ENCODE measurements at regions not wholly inside any gene's neighbourhood (a gene's known extent, or its start where the extent isn't known, plus 50 kb on each side); places are given as distances from the start of the nearest gene placed in this dataset.

GRCh38 chr18:75122334-75122958 is 86.5 kb downstream of the PTGR3 start:
- H3K27ac ChIP-seq (ENCODE audit: low read depth in 2 of 2, low read length in 1 of 2): no peak overlapping the region
- no peak for TF ChIP-seq GABPA (IDR thresholded peaks at IDR 0.05; ENCODE audit: low read depth)
- TF ChIP-seq FOXM1 (IDR thresholded peaks at IDR 0.05; ENCODE audit: low read depth): no peak
- TF ChIP-seq USF2 (IDR thresholded peaks at IDR 0.05; ENCODE audit: borderline replicate concordance, low read depth, low read length): no peak
- no peak for TF ChIP-seq JUND (IDR thresholded peaks at IDR 0.05)
- no peak for TF ChIP-seq GATA2 (CRISPR knock-in tag; IDR thresholded peaks at IDR 0.05)
- TF ChIP-seq EZH2phosphoT487 (IDR thresholded peaks at IDR 0.05; ENCODE audit: borderline replicate concordance, low read depth): no peak
- TF ChIP-seq ELF1 (IDR thresholded peaks at IDR 0.05): no peak
- TF ChIP-seq MAX (IDR thresholded peaks at IDR 0.05; ENCODE audit: low read depth): no peak
- no peak for TF ChIP-seq YY1 (IDR thresholded peaks at IDR 0.05; ENCODE audit: low read depth)
- TF ChIP-seq TCF12 (IDR thresholded peaks at IDR 0.05): no peak
- no peak for TF ChIP-seq RCOR1 (IDR thresholded peaks at IDR 0.05; ENCODE audit: low read length)
- TF ChIP-seq FOXJ3 (CRISPR knock-in tag; IDR thresholded peaks at IDR 0.05): no peak
- no peak for TF ChIP-seq RXRA (IDR thresholded peaks at IDR 0.05; ENCODE audit: borderline replicate concordance, low read depth)
- no peak for TF ChIP-seq SMC3 (IDR thresholded peaks at IDR 0.05; ENCODE audit: low read depth, low read length)
- no peak for TF ChIP-seq FOSL2 (IDR thresholded peaks at IDR 0.05; ENCODE audit: borderline replicate concordance, low read depth)
- no peak for TF ChIP-seq SIN3A (IDR thresholded peaks at IDR 0.05; ENCODE audit: borderline replicate concordance, low read depth, low read length)
- TF ChIP-seq NFIC (IDR thresholded peaks at IDR 0.05; ENCODE audit: borderline replicate concordance): no peak
- TF ChIP-seq EP300 (IDR thresholded peaks at IDR 0.05; ENCODE audit: borderline replicate concordance in 1 of 2, low read depth in 1 of 2, low read length in 1 of 2): no peak
- no peak for TF ChIP-seq NRF1 (IDR thresholded peaks at IDR 0.05; ENCODE audit: low read depth, low read length)
- no peak for TF ChIP-seq RAD21 (IDR thresholded peaks at IDR 0.05; ENCODE audit: low read length)
- no peak overlapping the region for H2AFZ ChIP-seq (ENCODE audit: low read depth)
- H3K9me2 ChIP-seq: no peaks in the 10 kb centered on the region
- no peaks in the 10 kb centered on the region for H3K27me3 ChIP-seq (ENCODE audit: insufficient read depth)
- H3K79me2 ChIP-seq (ENCODE audit: insufficient read depth): no peaks in the 10 kb centered on the region
- no peaks in the 10 kb centered on the region for H3K9me3 ChIP-seq
- no peak overlapping the region for H3K4me2 ChIP-seq
- ChIA-PET POLR2A (no interaction called here), CTCF (interaction anchor here (1.6 kb wide), 1 partner anchor 12 kb away, joined by 4 read pairs; no protein-coding TSS in a partner anchor)
- no peaks in the 10 kb centered on the region for H4K20me1 ChIP-seq (ENCODE audit: insufficient read depth)
- WGBS (ENCODE audit: low lambda C conversion rate): 58% methylated on average over 4 of the region's 7 CpGs
- peaks cover 0 to 13% of the 10 kb centered on the region in 2 experiments; a peak in 1 of 4 replicates for H3K4me1 ChIP-seq (ENCODE audit: control insufficient read depth in 1 of 2, insufficient read depth in 2 of 2, low read depth in 1 of 2, low read length in 1 of 2)
- H3K36me3 ChIP-seq (replicated peaks in 1 of 2; ENCODE audit: control insufficient read depth in 1 of 2, insufficient read depth in 2 of 2, low read length in 1 of 2): no peaks in the 10 kb centered on the region
- no peak overlapping the region for H3K4me3 ChIP-seq (ENCODE audit: low read depth in 2 of 2, low read length in 1 of 2)
- no peaks in the 10 kb centered on the region for H3F3A ChIP-seq (replicated peaks; ENCODE audit: insufficient read depth)
- H3K9ac ChIP-seq: no peak overlapping the region
- DNase-seq: no peak

- Histone ChIP-seq H3K27me3 (ENCODE audit: insufficient read depth) (no peaks in the 10 kb centered on the region), H3K36me3 (replicated peaks in 1 of 2; ENCODE audit: control insufficient read depth in 1 of 2, insufficient read depth in 2 of 2, low read length in 1 of 2) (no peaks in the 10 kb centered on the region), H3K9me2 (no peaks in the 10 kb centered on the region), H3K9me3 (no peaks in the 10 kb centered on the region), H2AFZ (ENCODE audit: low read depth) (no peak overlapping the region), H3K4me3 (ENCODE audit: low read depth in 2 of 2, low read length in 1 of 2) (no peak overlapping the region), H3K79me2 (ENCODE audit: insufficient read depth) (no peaks in the 10 kb centered on the region), H3K27ac (ENCODE audit: low read depth in 2 of 2, low read length in 1 of 2) (no peak overlapping the region), H4K20me1 (ENCODE audit: insufficient read depth) (no peaks in the 10 kb centered on the region), H3F3A (replicated peaks; ENCODE audit: insufficient read depth) (no peaks in the 10 kb centered on the region), H3K4me2 (no peak overlapping the region), H3K9ac (no peak overlapping the region), H3K4me1 (ENCODE audit: control insufficient read depth in 1 of 2, insufficient read depth in 2 of 2, low read depth in 1 of 2, low read length in 1 of 2) (peaks cover 0 to 17% of the 10 kb centered on the region in 2 experiments; a peak in 1 of 4 replicates)
- ChIA-PET CTCF (no interaction called here), POLR2A (no interaction called here)
- TF ChIP-seq EP300 (IDR thresholded peaks at IDR 0.05; ENCODE audit: borderline replicate concordance in 1 of 2, low read depth in 1 of 2, low read length in 1 of 2) (no peak), NRF1 (IDR thresholded peaks at IDR 0.05; ENCODE audit: low read depth, low read length) (no peak)
- 68% methylated on average over 3 of the region's 3 CpGs for WGBS (ENCODE audit: low lambda C conversion rate)
- DNase-seq: no peak
Measured at GRCh38 chr18:75121266-75121665, 87.7 kb downstream of the PTGR3 start.

Data from SK-N-SH (cell line).